Middle frontal gyrus (tissue), 1 donor: ENCODE measurements at regions not wholly inside any gene's neighbourhood (a gene's known extent, or its start where the extent isn't known, plus 50 kb on each side); places are given as distances from the start of the nearest gene placed in this dataset.

Experiments
- DNase-seq: peaks from one replicate; pipeline ENCODE4 v3.0.0-alpha.2; 2015; ENCODE audit warnings: low spot score; ENCODE audit errors: extremely low spot score

- no peak for DNase-seq
Measured at GRCh38 chr2:64313398-64313723, 140.6 kb upstream of the LGALSL start.

GRCh38 chr2:64315291-64315960, 138.5 kb upstream of the LGALSL start:
- DNase-seq: no peak

GRCh38 chr2:64317707-64318475, 136.1 kb upstream of the LGALSL start:
- no peak for DNase-seq

- no peak for DNase-seq
Measured at GRCh38 chr2:64318476-64318748, 135.6 kb upstream of the LGALSL start.

GRCh38 chr2:64319896-64320295, 134.1 kb upstream of the LGALSL start:
- no peak for DNase-seq

- no peak for DNase-seq
Measured at GRCh38 chr2:64322433-64322832, 131.5 kb upstream of the LGALSL start.

GRCh38 chr2:64323197-64323596, 130.8 kb upstream of the LGALSL start:
- no peak for DNase-seq

GRCh38 chr2:64324746-64325410, 129.1 kb upstream of the LGALSL start:
- no peak for DNase-seq

- no peak for DNase-seq
Measured at GRCh38 chr2:64325477-64325851, 128.5 kb upstream of the LGALSL start.

GRCh38 chr2:64325852-64326577, 127.9 kb upstream of the LGALSL start:
- no peak for DNase-seq

- no peak for DNase-seq
Measured at GRCh38 chr2:64326578-64327050, 127.3 kb upstream of the LGALSL start.

GRCh38 chr2:64327129-64327509, 126.8 kb upstream of the LGALSL start:
- no peak for DNase-seq

GRCh38 chr2:64327510-64328414, 126.2 kb upstream of the LGALSL start:
- peak; percentile 53 for DNase-seq

- DNase-seq: no peak
Measured at GRCh38 chr2:64328415-64328722, 125.6 kb upstream of the LGALSL start.

GRCh38 chr2:64328756-64329155, 125.2 kb upstream of the LGALSL start:
- no peak for DNase-seq

GRCh38 chr2:64329848-64330247, 124.1 kb upstream of the LGALSL start:
- no peak for DNase-seq

GRCh38 chr2:64330281-64331113, 123.5 kb upstream of the LGALSL start:
- DNase-seq: peak; percentile 77

GRCh38 chr2:64331114-64331645, 122.8 kb upstream of the LGALSL start:
- no peak for DNase-seq

GRCh38 chr2:64331849-64332699, 121.9 kb upstream of the LGALSL start:
- no peak for DNase-seq
